Trophoblast cell (in vitro differentiated cells and primary cell): ENCODE measurements at regions not wholly inside any gene's neighbourhood (a gene's known extent, or its start where the extent isn't known, plus 50 kb on each side); places are given as distances from the start of the nearest gene placed in this dataset.

Experiments
- DNase-seq, 2 donors: peaks; one replicate each; pipeline ENCODE4 v3.0.0-alpha.2; 2016
- H2AFZ ChIP-seq: 2 replicates; pipeline ENCODE4 v1.6.1; 2013; ENCODE audit warnings: low read length, moderate library complexity, mild to moderate bottlenecking; ENCODE audit not compliant: insufficient read depth, poor library complexity
- H2AK5ac ChIP-seq: 2 replicates; pipeline ENCODE4 v1.6.1; 2013; ENCODE audit warnings: mild to moderate bottlenecking, low read length
- H2BK120ac ChIP-seq: 2 replicates; pipeline ENCODE4 v1.6.1; 2013; ENCODE audit warnings: low read length, mild to moderate bottlenecking, moderate library complexity; ENCODE audit not compliant: insufficient read depth, poor library complexity
- H2BK12ac ChIP-seq: 2 replicates; pipeline ENCODE4 v1.6.1; 2013; ENCODE audit warnings: mild to moderate bottlenecking, low read length, moderate library complexity
- H2BK5ac ChIP-seq: 2 replicates; pipeline ENCODE4 v1.6.1; 2013; ENCODE audit warnings: low read length, low read depth, moderate library complexity, mild to moderate bottlenecking; ENCODE audit not compliant: poor library complexity
- H3K14ac ChIP-seq: 2 replicates; pipeline ENCODE4 v1.6.1; 2013; ENCODE audit warnings: mild to moderate bottlenecking, low read length
- H3K18ac ChIP-seq: 2 replicates; pipeline ENCODE4 v1.6.1; 2013; ENCODE audit warnings: mild to moderate bottlenecking, low read length
- H3K23ac ChIP-seq: 2 replicates; pipeline ENCODE4 v1.6.1; 2013; ENCODE audit warnings: low read length
- H3K27ac ChIP-seq: 2 replicates; pipeline ENCODE4 v1.5.1; 2013; ENCODE audit warnings: low read depth, mild to moderate bottlenecking, inconsistent platforms, low read length, moderate library complexity
- H3K27me3 ChIP-seq: 2 replicates; pipeline ENCODE4 v1.6.1; 2013; ENCODE audit warnings: inconsistent platforms, mild to moderate bottlenecking, low read length, moderate library complexity; ENCODE audit not compliant: insufficient read depth
- H3K36me3 ChIP-seq, 2 experiments: 1 replicate in 1 of 2; 2 replicates in 1 of 2; pipeline ENCODE4 v1.6.1; 2013; ENCODE audit warnings: low read length in 2 of 2, mild to moderate bottlenecking in 2 of 2, moderate library complexity in 1 of 2; ENCODE audit not compliant: insufficient read depth in 2 of 2, control insufficient read depth in 1 of 2
- H3K4ac ChIP-seq: 2 replicates; pipeline ENCODE4 v1.6.1; 2013; ENCODE audit warnings: low read depth, mild to moderate bottlenecking, low read length, moderate library complexity
- H3K4me1 ChIP-seq, 2 experiments: 1 replicate in 1 of 2; 2 replicates in 1 of 2; pipeline ENCODE4 v1.6.1; 2013; ENCODE audit warnings: low read length in 2 of 2, mild to moderate bottlenecking in 2 of 2, moderate library complexity in 1 of 2; ENCODE audit not compliant: insufficient read depth in 2 of 2, control insufficient read depth in 1 of 2
- H3K4me2 ChIP-seq: 2 replicates; pipeline ENCODE4 v1.6.1; 2013; ENCODE audit warnings: inconsistent platforms, mild to moderate bottlenecking, low read length, moderate library complexity
- H3K4me3 ChIP-seq: 2 replicates; pipeline ENCODE4 v1.5.1; 2013; ENCODE audit warnings: mild to moderate bottlenecking, low read depth, low read length, inconsistent platforms
- H3K79me1 ChIP-seq: one replicate; pipeline ENCODE4 v1.6.1; 2013; ENCODE audit warnings: low read length
- H3K79me2 ChIP-seq: 2 replicates; pipeline ENCODE4 v1.6.1; 2013; ENCODE audit warnings: low read length, mild to moderate bottlenecking; ENCODE audit not compliant: control insufficient read depth, insufficient read depth, poor library complexity
- H3K9ac ChIP-seq: 2 replicates; pipeline ENCODE4 v1.6.1; 2013; ENCODE audit warnings: mild to moderate bottlenecking, low read length
- H3K9me3 ChIP-seq: 2 replicates; pipeline ENCODE4 v1.6.1; 2013; ENCODE audit warnings: low read depth, mild to moderate bottlenecking, control low read depth, inconsistent platforms, low read length; ENCODE audit not compliant: insufficient read depth
- H4K12ac ChIP-seq: 2 replicates; pipeline ENCODE4 v1.6.1; 2013; ENCODE audit warnings: low read depth, mild to moderate bottlenecking, low read length, moderate library complexity
- H4K8ac ChIP-seq: 2 replicates; pipeline ENCODE4 v1.6.1; 2013; ENCODE audit warnings: low read depth, mild to moderate bottlenecking, low read length, moderate library complexity
- H4K91ac ChIP-seq: one replicate; pipeline ENCODE4 v1.6.1; 2013; ENCODE audit warnings: low read depth, mild to moderate bottlenecking, low read length, moderate library complexity
- WGBS: extraction: QIAGEN DNeasy Blood & Tissue Kit; methylation state at CpG from one replicate; pipeline ENCODE4 v1.1.7; 2013; ENCODE audit warnings: missing lambda C conversion rate; ENCODE audit not compliant: insufficient read length, insufficient coverage; ENCODE audit errors: extremely low coverage; 5-methylcytosine and 5-hydroxymethylcytosine counted together

DNA sequence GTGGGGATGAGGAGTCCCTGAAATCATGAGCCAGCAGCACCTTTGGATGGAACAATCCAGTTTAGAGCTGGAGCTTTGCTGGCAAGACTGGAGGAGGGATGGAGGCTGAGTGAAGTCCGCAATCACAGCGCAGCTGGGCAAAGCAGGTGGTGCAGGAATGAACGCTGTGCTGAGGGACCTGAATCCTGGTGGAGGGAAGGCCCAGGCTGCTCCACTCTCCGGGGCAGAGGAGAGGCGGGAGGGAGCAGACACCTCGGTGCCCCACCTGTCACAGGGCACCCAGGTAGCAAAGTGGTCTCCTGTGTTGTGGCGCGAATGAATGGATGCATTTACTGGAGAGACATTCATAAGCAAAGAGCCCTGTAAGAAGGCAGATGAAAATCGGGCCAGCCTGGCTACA is 124.8 kb upstream of the ANO1 start:
- no peaks in the 10 kb centered on the region for H3K79me2 ChIP-seq

DNA sequence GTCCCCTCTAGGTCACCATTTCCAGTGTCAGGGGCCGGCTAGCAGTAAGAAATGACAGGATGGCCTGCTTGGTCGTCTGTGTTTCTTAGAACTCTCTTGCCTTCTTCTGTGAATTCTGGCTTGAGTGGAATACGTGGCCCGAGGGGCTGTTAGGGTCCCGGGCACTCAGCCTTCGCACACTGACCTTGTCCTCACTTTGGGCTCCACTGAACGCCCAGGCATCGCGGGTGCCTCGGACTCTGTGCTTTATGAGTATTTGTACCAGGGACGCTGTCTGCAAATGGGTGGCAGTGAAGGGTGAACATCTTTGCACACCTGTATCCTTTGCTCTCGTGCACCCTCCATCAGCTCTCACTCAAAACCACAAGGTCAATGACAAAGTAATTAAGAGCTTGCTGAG is 123.4 kb upstream of the ANO1 start:
- no CpG with 5 or more reads among the region's 12 CpGs for WGBS
- no peak overlapping the region for H2AFZ ChIP-seq
- no peak overlapping the region for H3K4ac ChIP-seq
- no peak overlapping the region for H2BK12ac ChIP-seq
- H4K8ac ChIP-seq = no peak overlapping the region
- H3K4me2 ChIP-seq = no peak overlapping the region
- no peak overlapping the region for H3K27ac ChIP-seq
- no peak overlapping the region for H4K12ac ChIP-seq
- H3K23ac ChIP-seq = no peak overlapping the region
- no peak for DNase-seq
- H3K9me3 ChIP-seq = peaks cover 2% of the 10 kb centered on the region
- H3K9ac ChIP-seq = no peak overlapping the region
- no peak overlapping the region for H2BK120ac ChIP-seq
- H3K14ac ChIP-seq = no peak overlapping the region
- H2AK5ac ChIP-seq = no peak overlapping the region
- H4K91ac ChIP-seq = no peak overlapping the region
- no peaks in the 10 kb centered on the region for H3K4me1 ChIP-seq
- no peak overlapping the region for H2BK5ac ChIP-seq
- H3K27me3 ChIP-seq = no peaks in the 10 kb centered on the region
- H3K18ac ChIP-seq = no peak overlapping the region
- no peaks in the 10 kb centered on the region for H3K79me2 ChIP-seq
- H3K79me1 ChIP-seq = no peaks in the 10 kb centered on the region
- H3K36me3 ChIP-seq = no peaks in the 10 kb centered on the region
- H3K4me3 ChIP-seq = no peak overlapping the region

More for the DNA sequence above, 124.8 kb upstream of the ANO1 start:
- no peak overlapping the region for H2AFZ ChIP-seq
- no peaks in the 10 kb centered on the region for H3K36me3 ChIP-seq
- H3K4me2 ChIP-seq = no peak overlapping the region
- H2AK5ac ChIP-seq = no peak overlapping the region
- H3K18ac ChIP-seq = no peak overlapping the region
- no peak overlapping the region for H4K8ac ChIP-seq
- H2BK5ac ChIP-seq = no peak overlapping the region
- H4K91ac ChIP-seq = no peak overlapping the region
- no peak overlapping the region for H3K27ac ChIP-seq
- H3K4me3 ChIP-seq = no peak overlapping the region
- H3K27me3 ChIP-seq = no peaks in the 10 kb centered on the region
- H3K4ac ChIP-seq = no peak overlapping the region
- no peak for DNase-seq
- H4K12ac ChIP-seq = no peak overlapping the region
- no peak overlapping the region for H3K9ac ChIP-seq
- H3K23ac ChIP-seq = no peak overlapping the region
- H3K9me3 ChIP-seq = peaks cover 2% of the 10 kb centered on the region
- peaks cover 0 to under 1% of the 10 kb centered on the region in 2 experiments for H3K4me1 ChIP-seq
- whole genome bisulfite sequencing = no CpG with 5 or more reads among the region's 9 CpGs
- no peak overlapping the region for H2BK12ac ChIP-seq
- H2BK120ac ChIP-seq = no peak overlapping the region
- no peaks in the 10 kb centered on the region for H3K79me1 ChIP-seq
- no peak overlapping the region for H3K14ac ChIP-seq

DNA sequence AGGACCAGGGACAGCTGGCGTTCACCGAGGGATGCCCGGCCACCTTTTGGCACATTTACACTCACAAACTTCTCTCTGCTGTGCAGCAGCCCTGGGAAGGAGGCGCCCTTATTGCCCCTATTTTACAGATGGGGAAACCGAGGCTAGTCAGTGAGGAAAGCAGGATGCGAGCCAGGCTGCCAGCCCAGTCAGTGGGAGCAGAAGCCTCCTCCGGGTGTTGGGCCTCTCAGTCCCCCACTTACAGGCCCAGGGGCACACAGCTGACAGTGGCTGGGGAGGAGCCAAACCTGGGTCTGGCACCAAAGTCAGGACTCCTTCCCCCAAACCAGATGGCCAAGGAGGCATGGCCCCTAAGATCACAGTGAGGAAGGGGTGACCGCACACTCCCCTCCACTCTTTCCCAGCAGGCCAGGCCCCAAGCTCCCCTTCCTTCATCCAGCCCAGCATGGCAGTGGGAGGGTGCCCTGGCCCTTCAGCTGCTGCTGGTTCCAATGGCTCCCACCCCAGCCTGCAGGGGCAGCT is 121.4 kb upstream of the ANO1 start:
- Histone ChIP-seq H2BK12ac (no peak overlapping the region), H2AFZ (no peak overlapping the region), H2AK5ac (no peak overlapping the region), H3K4me2 (no peak overlapping the region), H3K79me1 (no peaks in the 10 kb centered on the region), H3K18ac (no peak overlapping the region), H3K79me2 (no peaks in the 10 kb centered on the region), H4K91ac (no peak overlapping the region), H2BK120ac (no peak overlapping the region), H4K12ac (no peak overlapping the region), H3K4me1 (no peaks in the 10 kb centered on the region), H3K23ac (no peak overlapping the region), H3K9ac (no peak overlapping the region), H2BK5ac (no peak overlapping the region), H3K36me3 (no peaks in the 10 kb centered on the region), H4K8ac (no peak overlapping the region), H3K9me3 (peaks cover 3% of the 10 kb centered on the region), H3K27ac (no peak overlapping the region), H3K14ac (no peak overlapping the region), H3K4ac (no peak overlapping the region), H3K4me3 (no peak overlapping the region), H3K27me3 (no peaks in the 10 kb centered on the region)
- WGBS = no CpG with 5 or more reads among the region's 8 CpGs
- DNase-seq = no peak

DNA sequence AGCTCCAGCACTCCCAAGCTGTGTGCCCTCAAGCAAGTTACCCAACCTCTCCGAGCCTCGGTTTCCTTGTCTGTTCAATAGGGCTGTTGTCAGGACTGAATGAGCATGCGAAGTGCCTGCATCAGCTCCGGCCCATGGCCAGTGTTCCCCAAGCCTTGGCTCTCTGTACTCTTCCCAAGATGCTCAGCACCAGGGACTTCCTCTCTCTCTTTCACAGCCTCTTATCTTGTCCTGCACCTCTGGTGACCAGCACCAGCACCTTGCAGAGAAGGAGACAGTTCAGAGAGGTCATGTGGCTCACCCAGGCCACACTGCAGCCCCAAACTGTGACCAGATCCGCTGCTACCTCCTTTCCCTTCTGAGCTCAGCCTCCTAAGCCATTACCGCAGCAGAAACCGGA is 120.3 kb upstream of the ANO1 start:
- Histone ChIP-seq H3K23ac (no peak overlapping the region), H4K12ac (no peak overlapping the region), H2BK120ac (no peak overlapping the region), H3K79me2 (no peaks in the 10 kb centered on the region), H4K8ac (no peak overlapping the region), H3K79me1 (no peaks in the 10 kb centered on the region), H3K4me3 (no peak overlapping the region), H2BK5ac (no peak overlapping the region), H3K4ac (no peak overlapping the region), H3K36me3 (no peaks in the 10 kb centered on the region), H2BK12ac (no peak overlapping the region), H3K14ac (no peak overlapping the region), H3K4me2 (no peak overlapping the region), H2AFZ (no peak overlapping the region), H3K18ac (no peak overlapping the region), H3K9me3 (peaks cover 6% of the 10 kb centered on the region), H3K4me1 (no peaks in the 10 kb centered on the region), H3K27ac (no peak overlapping the region), H4K91ac (no peak overlapping the region), H3K27me3 (no peaks in the 10 kb centered on the region), H3K9ac (no peak overlapping the region), H2AK5ac (no peak overlapping the region)
- WGBS = no CpG with 5 or more reads among the region's 7 CpGs
- DNase-seq = no peak
